ENCODE measurements at regions not wholly inside any gene's neighbourhood (a gene's known extent, or its start where the extent isn't known, plus 50 kb on each side); places are given as distances from the start of the nearest gene placed in this dataset.
A peak's percentile ranks its signal among the peaks of the same experiment; 100 is the strongest.

DNA sequence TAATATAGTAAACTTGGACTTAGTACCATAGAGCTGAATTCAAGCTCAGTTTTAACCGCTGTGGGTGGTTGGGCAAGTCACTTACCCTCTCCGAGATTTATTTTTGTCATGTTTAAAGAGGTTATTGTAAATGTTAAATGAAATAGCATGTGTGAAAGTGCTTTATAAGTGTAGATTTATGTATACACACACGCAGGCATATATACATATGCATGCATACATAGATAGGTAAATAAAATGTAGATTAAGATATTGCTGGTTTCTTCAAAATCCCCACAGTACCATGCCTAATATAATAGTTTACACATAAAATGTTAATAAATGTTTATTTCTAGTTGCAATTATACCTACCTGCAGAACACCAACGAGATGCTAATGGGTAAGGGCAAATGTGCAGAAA is 164.5 kb upstream of the EGFLAM start:
- DNase-seq = no peak

DNA sequence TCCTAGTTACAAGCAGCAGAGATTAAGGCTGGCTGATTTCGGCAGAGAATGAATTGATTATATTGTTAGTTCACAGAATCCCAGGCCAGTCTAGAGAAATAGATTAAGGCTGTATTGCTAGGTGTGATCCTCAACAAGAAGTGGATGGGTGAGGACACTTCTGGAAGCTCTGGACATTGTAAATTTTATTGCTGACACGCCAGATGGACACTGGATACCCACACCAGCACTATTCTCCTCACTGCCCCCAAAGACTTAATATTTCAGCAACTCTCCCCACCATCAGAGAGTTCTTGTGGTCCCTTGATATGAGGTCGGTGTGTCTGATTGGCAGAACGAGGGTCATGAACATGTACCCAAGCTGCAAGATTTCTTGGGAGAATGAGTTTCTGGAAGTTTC is 171.6 kb upstream of the EGFLAM start:
- DNase-seq = no peak

DNA sequence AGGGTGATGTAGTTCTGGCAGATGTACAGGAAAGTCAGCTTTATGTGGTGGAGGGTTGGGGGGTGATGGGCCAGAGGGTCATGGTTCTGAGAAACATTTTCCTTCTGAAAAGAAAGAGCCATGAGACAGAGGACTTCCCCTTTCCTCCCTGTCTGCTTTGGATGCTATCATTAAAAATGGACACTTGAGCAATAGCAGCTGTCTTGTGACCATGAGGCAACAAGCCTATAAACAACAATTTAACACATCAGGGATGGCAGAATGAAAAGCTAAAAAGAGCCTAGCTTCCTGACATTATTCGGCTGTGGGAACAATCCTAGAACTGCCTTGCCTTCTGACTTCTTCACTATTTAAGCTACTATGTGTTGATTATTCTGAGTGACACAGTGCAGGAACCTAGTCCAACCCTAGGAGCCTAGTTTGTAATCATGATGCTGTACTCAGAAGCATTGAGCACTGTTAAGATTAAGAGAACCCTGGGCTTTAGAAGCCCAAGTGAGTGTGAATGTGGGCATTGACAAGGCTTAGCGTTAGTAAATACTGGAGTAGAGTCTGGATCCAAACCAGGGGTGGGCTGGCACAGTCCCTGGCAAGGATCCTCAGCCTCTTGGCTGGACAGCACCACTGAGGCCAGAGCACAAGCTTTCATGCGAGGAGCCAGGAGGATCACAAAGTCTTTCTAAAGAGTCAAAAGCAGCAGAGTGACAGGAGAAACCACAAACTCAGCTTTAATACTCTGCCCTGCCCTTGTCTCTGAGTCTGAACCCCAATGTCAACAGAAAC is 178.5 kb upstream of the EGFLAM start:
- no peak for DNase-seq

DNA sequence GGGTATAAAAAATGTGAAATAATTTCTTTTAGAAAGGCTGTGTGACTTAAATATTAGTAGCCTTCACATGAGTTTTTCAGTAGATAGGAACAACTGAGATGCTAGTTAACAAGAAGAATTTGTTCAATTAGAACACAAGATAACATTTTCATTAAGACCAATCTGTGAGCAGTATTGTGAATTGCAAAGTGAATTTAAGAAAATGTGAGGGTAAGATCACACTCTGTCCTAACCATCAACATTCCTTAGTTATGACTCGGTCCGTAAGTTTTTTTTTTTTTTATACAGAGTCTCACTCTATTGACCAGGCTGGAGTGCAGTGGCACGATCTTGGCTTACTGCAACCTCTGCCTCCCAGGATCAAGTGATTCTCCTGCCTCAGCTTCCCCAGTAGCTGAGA is 180.2 kb upstream of the EGFLAM start:
- DNase-seq = no peak

DNA sequence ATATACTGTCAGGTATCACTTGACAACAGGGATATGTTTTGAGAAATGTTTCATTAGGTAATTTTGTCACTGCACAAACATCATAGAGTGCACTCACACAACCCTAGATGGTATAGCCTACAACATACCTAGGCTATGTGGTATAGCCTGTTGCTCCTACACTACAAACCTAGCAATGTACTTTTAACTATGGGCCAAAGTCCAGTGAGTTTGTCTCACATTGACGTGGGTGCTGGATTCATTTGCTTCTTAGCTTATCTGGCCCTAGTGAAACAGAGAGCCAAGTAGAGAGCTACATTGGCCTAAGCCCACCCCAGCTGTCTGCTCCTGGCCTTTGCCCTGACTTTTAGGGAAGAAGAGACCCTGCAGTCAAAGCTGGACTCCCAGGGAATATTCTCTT is 180.7 kb upstream of the EGFLAM start:
- DNase-seq = no peak

DNA sequence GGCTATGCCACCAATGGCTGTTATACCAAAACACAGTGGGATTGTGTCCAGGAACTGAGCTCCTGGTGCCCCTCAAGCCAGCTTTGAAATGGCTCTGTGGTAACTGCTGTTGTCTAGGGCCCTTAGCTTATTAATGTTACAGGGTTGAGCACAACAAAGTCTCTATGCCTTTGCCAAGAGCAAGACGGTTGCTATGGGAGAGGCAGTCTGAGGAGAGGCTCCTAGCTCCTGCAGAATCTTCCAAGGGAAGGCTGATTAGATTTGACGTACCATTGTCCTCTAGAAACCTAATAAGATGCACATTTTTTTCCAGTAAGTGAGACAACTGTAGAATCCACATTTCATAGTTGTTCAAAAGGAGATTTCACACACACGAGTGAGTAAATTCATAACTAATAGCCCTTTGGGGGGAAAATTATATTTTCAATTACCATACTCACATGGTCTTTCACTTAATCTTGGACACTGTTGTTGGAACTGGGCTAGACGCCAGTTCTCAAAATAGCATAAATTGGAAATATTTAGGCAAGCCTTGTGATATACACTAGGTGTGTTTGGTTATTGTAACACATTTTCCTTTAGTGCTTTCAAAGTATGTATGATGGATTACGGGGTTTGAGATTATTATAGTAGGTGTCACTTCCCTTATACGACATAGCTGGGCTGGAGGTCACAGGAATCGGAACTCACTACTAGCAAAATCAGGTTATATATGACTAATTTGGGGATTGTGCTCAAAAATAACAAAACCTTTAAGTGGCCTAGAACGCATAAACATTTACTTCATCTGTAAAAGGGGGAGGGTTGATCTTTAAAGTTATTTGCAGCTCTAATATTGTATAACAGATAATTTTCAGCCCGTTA is 186.3 kb upstream of the EGFLAM start:
- DNase-seq = no peak

DNA sequence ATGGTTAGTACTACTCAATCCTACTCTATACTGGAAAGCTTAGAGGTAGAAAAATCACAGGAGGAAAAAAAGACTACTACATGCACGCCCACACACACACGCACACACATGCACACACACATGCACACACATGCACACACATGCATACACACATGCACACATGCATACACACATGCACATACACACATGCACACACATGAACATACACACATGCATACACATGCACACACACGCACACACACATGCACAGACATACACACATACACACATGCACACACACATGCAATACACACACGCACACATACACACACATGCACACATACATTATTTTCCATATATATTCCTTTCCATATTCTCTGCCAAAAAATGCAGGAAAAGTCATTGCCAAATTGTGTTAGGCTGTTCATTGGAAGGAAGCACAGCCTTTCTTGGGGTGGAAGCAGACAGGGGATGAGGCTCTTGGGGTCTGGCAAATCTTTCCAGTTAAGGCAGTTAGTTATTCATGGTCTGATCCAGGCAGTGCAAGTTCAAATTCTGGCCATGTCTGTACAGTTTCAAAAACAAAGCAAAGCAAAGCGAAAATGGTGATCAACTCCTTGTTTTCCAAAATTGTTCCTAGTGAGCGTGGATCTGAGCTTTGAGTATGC is 187.9 kb upstream of the EGFLAM start:
- no peak for DNase-seq

DNA sequence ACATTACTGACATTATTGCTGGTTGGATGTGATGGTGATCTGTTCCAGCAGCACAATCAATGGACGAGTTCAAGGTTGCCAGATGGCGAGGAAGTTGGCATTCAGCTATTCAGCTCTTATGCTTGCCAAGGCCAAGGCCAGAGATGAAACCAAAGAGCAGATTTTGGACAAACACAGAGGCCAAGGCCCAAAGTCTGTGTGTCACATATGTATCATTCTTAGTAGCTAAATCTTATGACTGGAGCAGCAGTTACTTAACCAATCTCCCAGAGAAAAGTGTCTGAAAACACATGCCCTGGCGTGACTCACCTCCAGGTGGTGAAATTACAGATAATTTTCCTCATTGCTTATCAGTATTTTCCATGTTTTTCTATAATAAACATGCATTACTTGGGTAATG is 189.0 kb upstream of the EGFLAM start:
- no peak for DNase-seq

DNA sequence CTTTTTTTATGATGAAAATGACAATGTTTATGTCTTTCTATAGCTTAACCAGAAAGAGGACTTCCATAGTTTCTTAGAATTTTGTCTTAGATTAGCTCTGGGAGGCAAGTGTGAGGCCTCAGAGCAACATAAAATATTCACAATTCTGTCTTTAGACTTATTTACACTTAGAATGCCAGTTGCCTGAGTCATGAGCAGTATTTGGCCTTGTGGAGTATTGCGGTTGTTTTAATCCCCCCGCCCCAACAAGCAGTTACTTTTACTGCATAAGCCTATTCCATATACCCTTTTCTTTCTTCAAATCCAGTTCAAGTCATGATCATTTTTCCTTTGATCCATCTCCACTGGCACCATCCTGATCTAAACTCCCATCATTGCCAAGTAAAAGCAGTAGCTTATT is 198.0 kb upstream of the EGFLAM start:
- no peak for DNase-seq

DNA sequence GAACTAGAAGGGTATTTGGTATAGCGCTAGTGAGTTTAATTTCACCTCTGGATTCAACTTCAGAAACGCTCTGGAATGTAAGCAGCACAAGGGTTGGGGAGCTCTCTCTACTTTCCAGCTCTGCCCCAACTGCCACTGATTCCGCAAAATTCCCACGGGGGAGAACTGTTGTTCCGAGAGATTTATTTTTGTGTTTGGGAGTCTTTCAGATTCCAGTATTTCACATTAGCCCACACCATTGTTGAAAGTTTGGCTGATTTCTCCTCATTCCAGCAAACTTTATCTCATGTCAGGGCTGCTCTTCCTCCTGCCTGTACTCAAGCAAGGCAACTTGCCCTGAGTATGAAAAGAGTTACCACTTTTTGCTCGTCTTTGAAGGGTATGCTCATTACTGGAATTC is 198.5 kb upstream of the EGFLAM start:
- no peak for DNase-seq

DNA sequence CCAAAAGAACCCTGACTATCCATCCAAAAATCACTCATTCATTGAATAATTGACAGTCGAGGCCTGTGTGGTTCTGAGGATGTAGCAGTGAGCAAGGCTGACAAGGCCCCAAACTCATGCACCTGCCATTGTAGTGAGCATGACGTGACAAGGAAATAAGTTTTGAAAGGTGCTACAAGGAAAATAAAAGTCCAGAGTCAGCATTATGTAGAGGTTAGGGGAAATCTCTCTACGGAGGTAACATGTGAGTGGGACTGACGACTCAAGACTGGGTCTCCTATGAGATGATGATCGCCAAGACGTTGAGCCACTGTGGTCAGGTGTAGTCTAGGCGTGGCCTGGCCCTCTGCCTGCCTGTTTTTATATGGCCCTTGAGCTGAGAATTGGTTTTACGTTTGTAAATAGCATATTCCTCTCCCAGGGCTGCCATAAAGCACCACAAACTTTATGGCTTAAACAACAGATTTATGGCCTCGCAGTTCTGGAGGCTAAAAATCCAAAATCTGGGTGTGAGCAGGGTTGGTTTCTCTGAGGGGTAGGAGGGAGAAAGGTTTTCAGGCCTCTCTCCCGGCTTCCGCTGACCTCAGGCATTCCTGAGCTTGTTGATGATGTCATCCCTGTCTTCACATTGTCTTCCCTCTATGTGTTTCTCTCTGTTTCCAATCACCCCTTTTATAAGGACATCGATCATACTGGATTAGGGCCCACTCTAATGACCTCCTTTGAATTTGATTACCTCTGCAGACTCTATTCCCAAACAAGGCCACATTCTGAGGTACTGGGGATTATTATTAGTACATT is 206.4 kb upstream of the EGFLAM start:
- DNase-seq = no peak

DNA sequence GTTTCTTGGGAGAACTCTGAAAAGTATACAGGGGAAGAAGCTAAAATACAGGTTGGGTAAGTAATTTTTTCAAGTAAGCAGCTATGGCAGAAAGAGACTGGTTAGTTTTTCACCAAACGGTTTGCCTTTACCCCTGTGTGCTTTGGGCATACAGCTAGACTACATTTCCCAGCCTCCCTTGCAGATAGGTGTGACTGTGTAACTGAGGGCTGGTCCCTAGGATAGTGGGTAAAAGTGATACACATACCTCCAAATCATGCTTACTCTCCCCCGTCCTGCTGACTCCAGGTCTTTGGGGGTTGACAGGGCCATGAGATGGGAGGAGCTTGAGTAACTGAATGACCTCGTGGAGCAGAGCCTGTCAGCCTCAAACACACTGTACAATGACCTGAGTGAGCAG is 208.6 kb upstream of the GDNF start:
- no peak for DNase-seq

DNA sequence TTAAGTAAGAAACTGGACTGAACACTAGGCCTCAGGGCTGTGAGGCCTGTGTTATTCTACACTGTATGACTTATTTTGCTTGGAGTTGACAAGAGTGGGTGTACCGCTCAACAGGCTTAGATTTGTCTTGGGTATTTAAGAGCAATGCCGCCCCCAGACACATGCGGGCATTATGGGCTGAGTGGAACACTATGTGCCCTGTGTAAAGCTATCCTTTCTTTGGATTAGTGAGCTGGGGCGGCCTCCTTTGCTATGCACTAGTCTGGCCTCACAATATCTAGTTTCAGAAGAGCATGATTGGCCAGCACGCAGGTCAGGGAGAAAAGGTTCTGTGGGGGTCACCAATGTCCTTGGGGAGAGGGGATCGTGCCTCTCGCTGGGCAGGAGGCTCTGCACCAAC is 206.3 kb upstream of the GDNF start:
- no peak for DNase-seq

DNA sequence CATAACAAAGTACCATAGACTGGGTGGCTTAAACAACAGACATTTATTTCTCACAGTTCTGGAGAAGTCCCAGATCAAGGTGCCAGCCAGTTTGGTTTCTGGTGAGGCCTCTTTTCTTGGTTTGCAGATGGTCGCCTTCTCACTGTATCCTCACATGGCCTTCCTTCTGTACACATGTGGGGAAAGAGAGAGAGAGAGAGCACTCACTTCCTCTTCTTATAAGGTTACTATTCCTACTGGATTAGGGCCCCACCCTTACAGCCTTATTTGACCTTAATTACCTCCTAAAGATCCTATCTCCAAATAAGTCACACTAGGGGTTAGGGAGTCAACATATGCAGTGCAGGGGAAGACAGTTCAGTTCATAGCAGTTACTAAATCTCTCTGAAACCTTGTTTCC is 205.6 kb upstream of the GDNF start:
- DNase-seq = peak; percentile 14

DNA sequence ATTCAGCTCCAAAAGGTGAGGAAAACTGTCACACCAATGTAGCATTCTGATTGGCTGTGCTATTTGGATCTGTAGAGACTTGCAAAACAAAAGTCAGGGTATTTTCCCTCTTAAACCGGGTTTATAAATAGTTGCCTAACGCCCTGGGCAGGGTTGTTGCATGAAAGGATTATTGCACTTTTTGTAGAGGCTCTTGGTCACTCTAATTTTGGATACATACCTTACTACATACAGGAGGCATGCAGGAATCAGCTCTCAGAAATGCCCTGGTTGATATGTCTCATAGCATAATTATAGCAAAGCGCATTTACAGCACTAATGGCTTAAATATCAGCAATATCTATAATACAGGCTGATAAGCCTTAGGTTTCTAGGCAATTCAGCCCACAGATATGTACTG is 200.0 kb upstream of the GDNF start:
- DNase-seq = no peak

DNA sequence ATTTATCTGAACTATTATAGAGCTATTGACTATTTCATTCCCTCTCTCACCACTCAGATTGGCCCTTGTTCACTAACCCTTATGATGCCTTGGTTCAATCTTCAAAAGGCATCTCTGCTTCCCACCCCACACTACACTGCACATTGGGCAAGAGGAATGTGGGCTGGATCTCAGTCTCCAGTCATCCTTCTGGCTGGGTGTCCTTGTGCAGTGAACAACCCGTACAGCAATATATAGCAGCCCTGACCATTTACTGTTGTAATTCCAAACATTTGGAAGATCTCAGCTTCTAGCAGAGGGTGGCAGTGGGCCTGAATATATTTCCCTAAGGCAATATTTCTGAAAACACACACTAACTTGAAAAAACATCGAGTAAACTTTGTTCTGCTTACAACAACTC is 199.2 kb upstream of the GDNF start:
- no peak for DNase-seq

DNA sequence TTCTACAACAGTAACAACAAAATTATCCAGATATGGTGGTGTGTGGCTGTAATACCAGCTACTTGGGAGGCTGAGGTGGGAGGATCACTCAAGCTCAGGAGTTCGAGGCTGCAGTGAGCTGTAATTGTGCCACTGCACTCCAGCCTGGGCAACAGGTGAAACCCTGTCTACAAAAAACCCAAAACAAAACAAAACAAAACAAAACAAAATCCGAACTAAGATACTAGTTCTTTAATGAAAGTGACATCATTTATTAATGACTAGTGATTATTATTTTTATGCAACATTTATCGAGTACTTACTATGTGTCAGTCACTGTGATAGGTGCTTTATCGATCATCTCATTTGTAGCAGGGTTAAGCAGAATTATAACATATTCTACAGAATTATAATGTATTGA is 196.9 kb upstream of the GDNF start:
- no peak for DNase-seq

DNA sequence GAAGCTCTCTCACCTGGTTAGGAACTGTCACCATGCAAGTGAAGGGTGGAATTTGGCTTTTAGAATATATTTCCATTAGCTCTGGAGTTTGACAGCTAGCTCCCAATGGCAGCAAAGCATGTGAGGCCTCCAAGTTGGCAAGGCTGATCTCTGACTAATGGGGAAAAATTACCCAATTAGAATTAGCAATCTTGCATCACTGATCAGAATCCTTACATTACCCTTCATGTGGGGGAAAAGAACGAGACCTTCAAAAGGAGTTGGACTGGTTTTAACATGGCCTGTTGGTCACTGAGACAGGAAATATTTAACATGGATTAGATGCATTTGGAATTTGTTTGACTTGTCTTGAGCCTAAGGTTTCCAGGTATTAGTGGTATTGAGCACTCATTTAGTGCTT is 192.3 kb upstream of the GDNF start:
- DNase-seq = no peak

DNA sequence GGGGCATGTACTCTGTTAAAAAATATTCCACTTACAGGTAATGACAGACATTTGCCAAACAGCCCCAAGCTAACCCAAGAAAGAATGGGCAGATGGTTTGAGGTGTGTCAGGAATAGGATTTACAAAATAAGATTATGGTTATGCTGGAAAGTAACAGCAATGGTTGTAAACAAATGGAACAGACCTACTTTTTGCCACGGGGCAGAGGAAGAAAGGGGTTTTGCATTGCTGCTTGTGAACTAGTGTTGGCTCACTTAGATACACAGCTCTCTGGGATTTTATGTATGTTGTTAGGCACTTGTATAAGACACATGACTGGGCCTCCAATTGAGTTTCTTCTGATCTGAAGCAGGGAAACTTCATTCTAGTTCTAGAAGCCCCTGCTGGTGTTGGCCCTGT is 191.5 kb upstream of the GDNF start:
- DNase-seq = no peak

DNA sequence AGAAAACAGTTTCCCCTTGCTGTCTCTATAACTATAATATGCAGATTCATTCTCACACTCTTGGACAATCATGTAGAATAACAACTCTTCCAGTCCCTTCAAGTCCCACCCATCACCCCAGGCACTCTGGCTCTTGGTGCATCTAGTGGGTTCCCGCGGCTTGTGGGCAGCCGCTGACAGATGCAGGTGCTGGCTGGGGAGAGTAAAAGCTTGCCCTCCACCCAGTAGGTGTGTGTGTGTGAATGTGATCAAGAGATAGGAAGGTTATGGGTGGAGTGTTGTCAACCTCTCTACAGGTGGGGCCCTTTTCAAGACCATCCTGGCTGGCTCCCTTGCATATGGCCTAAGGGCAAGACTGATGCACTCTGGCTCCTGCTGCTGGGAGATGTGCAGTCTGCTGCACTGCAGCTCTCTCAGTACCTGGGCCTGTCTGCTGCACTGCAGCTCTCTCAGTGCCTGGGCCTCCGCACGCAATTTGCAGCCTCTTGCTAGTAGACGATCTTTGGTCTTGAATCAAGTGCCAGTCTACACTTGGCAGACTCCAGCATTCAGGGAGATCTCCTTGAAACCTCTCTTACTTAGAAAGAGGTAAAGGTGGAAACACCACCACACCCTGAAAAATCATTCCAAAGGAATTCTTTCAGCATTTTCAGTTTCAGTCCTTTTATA is 189.7 kb upstream of the GDNF start:
- DNase-seq = no peak

DNA sequence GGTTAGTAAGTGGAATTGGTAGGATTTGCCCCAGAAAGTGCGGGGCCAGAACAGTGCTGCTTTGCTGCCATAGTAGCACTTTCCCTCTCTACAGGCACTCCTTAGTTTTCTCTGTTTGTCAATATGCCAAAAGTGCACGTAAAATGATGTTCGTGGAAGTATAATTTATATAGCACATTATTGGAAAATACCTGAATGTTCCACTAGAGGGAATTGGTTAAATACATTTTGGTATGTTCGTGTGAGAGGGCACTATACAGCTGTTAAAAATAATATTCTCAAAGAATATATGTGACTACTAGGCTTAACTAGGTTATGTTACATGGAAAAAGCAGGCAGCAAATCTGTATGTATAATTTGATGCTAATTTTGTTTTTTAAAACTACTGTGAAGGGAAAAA is 184.0 kb upstream of the GDNF start:
- no peak for DNase-seq

DNA sequence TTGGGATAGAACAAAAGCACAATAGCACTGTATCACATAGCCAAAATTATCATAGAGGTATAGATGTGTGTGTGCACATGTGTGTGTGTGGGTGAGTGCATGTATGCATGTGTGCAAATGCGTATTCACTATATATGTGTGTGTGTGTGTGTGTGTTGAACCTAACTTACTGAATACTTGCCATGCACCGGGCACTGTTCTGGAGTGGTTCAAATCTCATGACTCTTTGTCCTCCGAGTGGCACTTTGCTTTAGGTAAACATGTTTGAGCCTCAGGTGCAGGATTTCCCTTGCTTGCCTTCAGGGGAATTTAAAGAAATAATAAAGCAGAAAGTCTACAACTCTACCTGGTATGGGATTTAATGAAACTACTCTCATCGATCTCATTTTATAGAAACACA is 183.5 kb upstream of the GDNF start:
- no peak for DNase-seq

DNA sequence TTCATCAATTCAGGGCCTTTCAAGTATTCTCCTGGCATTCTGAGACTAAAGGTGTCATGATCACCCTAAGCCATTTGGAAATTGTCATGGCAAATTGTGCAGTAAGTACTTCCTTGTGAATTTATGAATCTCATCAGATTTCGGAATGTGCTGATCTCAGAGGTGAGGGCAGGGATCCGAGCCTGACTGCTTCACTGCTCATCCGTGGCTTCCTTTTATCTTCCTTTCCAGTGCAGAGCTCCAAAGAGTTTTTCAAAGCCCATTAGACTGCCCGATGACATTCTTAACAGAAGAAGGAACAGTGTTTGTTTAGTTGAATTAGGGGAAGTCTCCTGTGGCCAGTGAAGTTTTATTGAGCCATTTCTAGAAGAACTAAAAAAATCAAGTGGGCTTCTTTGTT is 182.8 kb upstream of the GDNF start:
- no peak for DNase-seq

All from MV-4-11 (cell line).